Neural progenitor cell (in vitro differentiated cells): ENCODE measurements at regions not wholly inside any gene's neighbourhood (a gene's known extent, or its start where the extent isn't known, plus 50 kb on each side); places are given as distances from the start of the nearest gene placed in this dataset.

Experiments used
- DNase-seq: peaks from one replicate; pipeline ENCODE4 v3.0.0-alpha.2; 2016; ENCODE audit warnings: low spot score
- H2AFZ ChIP-seq: fragments of 200-600 bp; sonication (generic); replicated peaks from 2 replicates; pipeline ENCODE4 v1.6.1; 2016; ENCODE audit warnings: antibody characterized with exemption
- H3F3A ChIP-seq: fragments of 200-600 bp; sonication (generic); 2 replicates; pipeline ENCODE4 v1.6.1; 2016; ENCODE audit warnings: antibody characterized with exemption, low read depth
- H3K27ac ChIP-seq: fragments of 200-600 bp; sonication (generic); 2 replicates; pipeline ENCODE4 v1.5.1; 2016; ENCODE audit warnings: mild to moderate bottlenecking
- H3K27me3 ChIP-seq: fragments of 200-600 bp; sonication (generic); 2 replicates; pipeline ENCODE4 v1.6.1; 2016; ENCODE audit warnings: mild to moderate bottlenecking, moderate library complexity
- H3K36me3 ChIP-seq: fragments of 200-600 bp; sonication (generic); 2 replicates; pipeline ENCODE4 v1.5.1; 2016
- H3K4me1 ChIP-seq: fragments of 200-600 bp; sonication (generic); 2 replicates; pipeline ENCODE4 v1.6.1; 2016; ENCODE audit warnings: mixed run types
- H3K4me2 ChIP-seq: fragments of 200-600 bp; sonication (generic); 2 replicates; pipeline ENCODE4 v1.6.1; 2016
- H3K4me3 ChIP-seq: fragments of 200-600 bp; sonication (generic); 2 replicates; pipeline ENCODE4 v1.5.1; 2016
- H3K79me2 ChIP-seq: fragments of 200-600 bp; sonication (generic); 2 replicates; pipeline ENCODE4 v1.6.1; 2016; ENCODE audit warnings: low read depth
- H3K9ac ChIP-seq: fragments of 200-600 bp; sonication (generic); 2 replicates; pipeline ENCODE4 v1.6.1; 2016
- H3K9me3 ChIP-seq: fragments of 200-600 bp; sonication (generic); 2 replicates; pipeline ENCODE4 v1.5.1; 2016; ENCODE audit warnings: low read depth
- H4K20me1 ChIP-seq: fragments of 200-600 bp; sonication (generic); 2 replicates; pipeline ENCODE4 v1.6.1; 2016; ENCODE audit warnings: low read depth
- H3K27ac Mint-ChIP-seq: 3 replicates; pipeline ENCODE4 v1.8.0; 2021; ENCODE audit warnings: mixed read lengths
- H3K27me3 Mint-ChIP-seq: 2 replicates; pipeline ENCODE4 v1.8.0; 2022; ENCODE audit warnings: low read depth, mild to moderate bottlenecking, inconsistent platforms, moderate library complexity, mixed read lengths; ENCODE audit not compliant: insufficient read depth
- H3K36me3 Mint-ChIP-seq: 3 replicates; pipeline ENCODE4 v1.8.0; 2021; ENCODE audit warnings: mixed read lengths
- H3K4me1 Mint-ChIP-seq: 3 replicates; pipeline ENCODE4 v1.8.0; 2021; ENCODE audit warnings: mixed read lengths
- H3K4me3 Mint-ChIP-seq: 3 replicates; pipeline ENCODE4 v1.8.0; 2021; ENCODE audit warnings: mild to moderate bottlenecking, moderate library complexity, mixed read lengths
- H3K9me3 Mint-ChIP-seq: 3 replicates; pipeline ENCODE4 v1.8.0; 2020; ENCODE audit warnings: mixed read lengths
- EZH2 ChIP-seq: fragments of 200-600 bp; sonication (generic); IDR thresholded peaks from 2 replicates; pipeline ENCODE4 v1.6.1; 2017; ENCODE audit warnings: antibody characterized with exemption, mild to moderate bottlenecking, moderate library complexity
- EZH2phosphoT487 ChIP-seq: fragments of 200-600 bp; sonication (generic); IDR thresholded peaks from 2 replicates; pipeline ENCODE4 v1.6.1; 2017; ENCODE audit warnings: antibody characterized with exemption
- TF ChIP-seq, protein P1 (sequence below): fragments of 200-600 bp; sonication (generic); IDR thresholded peaks from 2 replicates; pipeline ENCODE4 v1.5.1; 2017; ENCODE audit warnings: antibody characterized with exemption, mild to moderate bottlenecking

GRCh38 chr11:92050305-92050704 is 174.3 kb upstream of the FAT3 start:
- no peak overlapping the region for H3K9ac ChIP-seq
- Mint-ChIP-seq H3K36me3 (no peaks in the 10 kb centered on the region), H3K4me1 (no peaks in the 10 kb centered on the region), H3K9me3 (no peaks in the 10 kb centered on the region), H3K4me3 (no peak overlapping the region), H3K27ac (no peak overlapping the region), H3K27me3 (no peaks in the 10 kb centered on the region)
- no peaks in the 10 kb centered on the region for H3K79me2 ChIP-seq
- H3K9me3 ChIP-seq: no peaks in the 10 kb centered on the region
- no peak overlapping the region for H3K4me3 ChIP-seq
- no peak overlapping the region for H3K27ac ChIP-seq
- no peaks in the 10 kb centered on the region for H3K27me3 ChIP-seq
- DNase-seq: peak; percentile 14
- H4K20me1 ChIP-seq: no peaks in the 10 kb centered on the region
- H3K4me1 ChIP-seq: no peaks in the 10 kb centered on the region
- TF ChIP-seq EZH2 (no peak), EZH2phosphoT487 (no peak)
- TF ChIP-seq, protein P1, sequence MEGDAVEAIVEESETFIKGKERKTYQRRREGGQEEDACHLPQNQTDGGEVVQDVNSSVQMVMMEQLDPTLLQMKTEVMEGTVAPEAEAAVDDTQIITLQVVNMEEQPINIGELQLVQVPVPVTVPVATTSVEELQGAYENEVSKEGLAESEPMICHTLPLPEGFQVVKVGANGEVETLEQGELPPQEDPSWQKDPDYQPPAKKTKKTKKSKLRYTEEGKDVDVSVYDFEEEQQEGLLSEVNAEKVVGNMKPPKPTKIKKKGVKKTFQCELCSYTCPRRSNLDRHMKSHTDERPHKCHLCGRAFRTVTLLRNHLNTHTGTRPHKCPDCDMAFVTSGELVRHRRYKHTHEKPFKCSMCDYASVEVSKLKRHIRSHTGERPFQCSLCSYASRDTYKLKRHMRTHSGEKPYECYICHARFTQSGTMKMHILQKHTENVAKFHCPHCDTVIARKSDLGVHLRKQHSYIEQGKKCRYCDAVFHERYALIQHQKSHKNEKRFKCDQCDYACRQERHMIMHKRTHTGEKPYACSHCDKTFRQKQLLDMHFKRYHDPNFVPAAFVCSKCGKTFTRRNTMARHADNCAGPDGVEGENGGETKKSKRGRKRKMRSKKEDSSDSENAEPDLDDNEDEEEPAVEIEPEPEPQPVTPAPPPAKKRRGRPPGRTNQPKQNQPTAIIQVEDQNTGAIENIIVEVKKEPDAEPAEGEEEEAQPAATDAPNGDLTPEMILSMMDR: no peak
- no peaks in the 10 kb centered on the region for H3F3A ChIP-seq
- no peaks in the 10 kb centered on the region for H3K36me3 ChIP-seq
- H2AFZ ChIP-seq: no peak overlapping the region
- H3K4me2 ChIP-seq: no peak overlapping the region

- Histone ChIP-seq H4K20me1 (no peaks in the 10 kb centered on the region), H3K27me3 (no peaks in the 10 kb centered on the region), H3F3A (no peaks in the 10 kb centered on the region), H3K27ac (no peak overlapping the region), H3K9ac (no peak overlapping the region), H3K79me2 (no peaks in the 10 kb centered on the region), H3K4me2 (no peak overlapping the region), H3K36me3 (no peaks in the 10 kb centered on the region), H3K4me1 (no peaks in the 10 kb centered on the region), H3K9me3 (no peaks in the 10 kb centered on the region), H3K4me3 (no peak overlapping the region), H2AFZ (no peak overlapping the region)
- Mint-ChIP-seq H3K36me3 (no peaks in the 10 kb centered on the region), H3K4me1 (no peaks in the 10 kb centered on the region), H3K27ac (no peak overlapping the region), H3K4me3 (no peak overlapping the region), H3K27me3 (no peaks in the 10 kb centered on the region), H3K9me3 (no peaks in the 10 kb centered on the region)
- TF ChIP-seq, protein P1: no peak
- TF ChIP-seq EZH2phosphoT487: no peak
- no peak for DNase-seq
Measured at GRCh38 chr11:92048415-92048814, 176.2 kb upstream of the FAT3 start.

DNA sequence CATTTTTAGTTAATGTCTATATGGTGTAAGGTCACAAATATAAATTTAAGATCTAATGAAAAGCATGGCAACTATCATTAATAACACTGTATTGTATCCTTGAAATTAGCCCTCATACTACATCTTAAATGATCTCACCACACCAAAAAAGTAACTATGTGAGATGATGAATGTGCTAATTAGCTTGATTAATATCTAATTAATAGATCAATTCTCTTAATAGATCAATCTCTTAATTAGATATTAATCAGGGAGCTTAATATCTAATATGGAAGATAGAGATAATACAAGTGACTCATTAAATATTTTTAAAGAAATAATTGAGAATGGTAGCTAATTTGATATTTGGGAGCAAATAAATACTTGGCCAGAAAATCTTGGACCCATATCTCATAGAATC is 178.5 kb upstream of the FAT3 start:
- no peaks in the 10 kb centered on the region for H3K4me1 ChIP-seq
- Mint-ChIP-seq H3K4me3 (no peak overlapping the region), H3K27ac (no peak overlapping the region), H3K27me3 (no peaks in the 10 kb centered on the region), H3K9me3 (no peaks in the 10 kb centered on the region), H3K36me3 (no peaks in the 10 kb centered on the region), H3K4me1 (no peaks in the 10 kb centered on the region)
- TF ChIP-seq, protein P1: no peak
- TF ChIP-seq EZH2phosphoT487 (no peak), EZH2 (no peak)
- H2AFZ ChIP-seq: no peak overlapping the region
- no peaks in the 10 kb centered on the region for H3K36me3 ChIP-seq
- H3K4me3 ChIP-seq: no peak overlapping the region
- H3K27ac ChIP-seq: no peak overlapping the region
- H4K20me1 ChIP-seq: no peaks in the 10 kb centered on the region
- H3K27me3 ChIP-seq: no peaks in the 10 kb centered on the region
- no peaks in the 10 kb centered on the region for H3K79me2 ChIP-seq
- no peak for DNase-seq
- H3F3A ChIP-seq: no peaks in the 10 kb centered on the region
- no peaks in the 10 kb centered on the region for H3K9me3 ChIP-seq
- no peak overlapping the region for H3K9ac ChIP-seq
- H3K4me2 ChIP-seq: no peak overlapping the region

- Histone ChIP-seq H3K79me2 (no peaks in the 10 kb centered on the region), H3K27ac (no peak overlapping the region), H3F3A (no peaks in the 10 kb centered on the region), H3K4me2 (no peak overlapping the region), H3K4me1 (no peaks in the 10 kb centered on the region), H3K4me3 (no peak overlapping the region), H3K36me3 (no peaks in the 10 kb centered on the region), H3K9me3 (no peaks in the 10 kb centered on the region), H3K27me3 (no peaks in the 10 kb centered on the region), H4K20me1 (no peaks in the 10 kb centered on the region), H3K9ac (no peak overlapping the region), H2AFZ (no peak overlapping the region)
- Mint-ChIP-seq H3K4me3 (no peak overlapping the region), H3K27me3 (no peaks in the 10 kb centered on the region), H3K27ac (no peak overlapping the region), H3K36me3 (no peaks in the 10 kb centered on the region), H3K9me3 (no peaks in the 10 kb centered on the region), H3K4me1 (no peaks in the 10 kb centered on the region)
- TF ChIP-seq, protein P1: no peak
- TF ChIP-seq EZH2phosphoT487 (no peak), EZH2 (no peak)
- no peak for DNase-seq
Measured at GRCh38 chr11:92045301-92045700, 179.3 kb upstream of the FAT3 start.
